OCI-LY3 (cell line): ENCODE measurements at regions not wholly inside any gene's neighbourhood (a gene's known extent, or its start where the extent isn't known, plus 50 kb on each side); places are given as distances from the start of the nearest gene placed in this dataset.

Experiments
- H2AFZ ChIP-seq: fragments of 200-600, 300-600 bp; shearing (Covaris generic); 2 replicates; pipeline ENCODE4 v1.6.0; 2014; ENCODE audit warnings: antibody characterized with exemption, low read depth, low read length
- H3K27ac ChIP-seq: fragments of 200-600, 300-600 bp; sonication (generic); 2 replicates; pipeline ENCODE4 v1.5.1; 2014; ENCODE audit warnings: mild to moderate bottlenecking, low read length, moderate library complexity, mixed read lengths
- H3K27me3 ChIP-seq: fragments of 200-600, 300-600 bp; sonication (generic); 2 replicates; pipeline ENCODE4 v1.6.1; 2014; ENCODE audit warnings: low read depth, low read length, mixed read lengths
- H3K36me3 ChIP-seq: fragments of 200-600, 300-600 bp; sonication (generic); replicated peaks from 2 replicates; pipeline ENCODE3; 2014; ENCODE audit warnings: low read depth, low read length, mixed read lengths
- H3K4me1 ChIP-seq: fragments of 300-600, 200-600 bp; sonication (generic); 2 replicates; pipeline ENCODE4 v1.6.1; 2014; ENCODE audit warnings: low read length, mixed read lengths
- H3K4me2 ChIP-seq: fragments of 200-600, 300-600 bp; sonication (generic); 2 replicates; pipeline ENCODE4 v1.6.1; 2014; ENCODE audit warnings: low read length, mixed read lengths
- H3K4me3 ChIP-seq: fragments of 300-600, 200-600 bp; sonication (generic); 2 replicates; pipeline ENCODE4 v1.5.1; 2014; ENCODE audit warnings: antibody characterized with exemption, mild to moderate bottlenecking, low read length, moderate library complexity
- H3K79me2 ChIP-seq: fragments of 300-600, 200-600 bp; shearing (Covaris generic); 2 replicates; pipeline ENCODE4 v1.6.1; 2014; ENCODE audit warnings: mild to moderate bottlenecking, low read length, mixed read lengths
- H3K9ac ChIP-seq: fragments of 300-600, 200-600 bp; shearing (Covaris generic); 2 replicates; pipeline ENCODE4 v1.6.0; 2014; ENCODE audit warnings: mild to moderate bottlenecking, low read length, moderate library complexity
- H3K9me3 ChIP-seq: fragments of 200-600, 300-600 bp; shearing (Covaris generic); 2 replicates; pipeline ENCODE4 v1.6.1; 2014; ENCODE audit warnings: low read length, mixed read lengths; ENCODE audit not compliant: insufficient read depth
- H4K20me1 ChIP-seq: fragments of 200-600, 300-600 bp; sonication (generic); 2 replicates; pipeline ENCODE4 v1.6.1; 2016; ENCODE audit warnings: low read length, mixed read lengths; ENCODE audit not compliant: insufficient read depth
- CTCF ChIP-seq: fragments of 200-600, 300-600 bp; sonication (generic); IDR thresholded peaks from 2 replicates; pipeline ENCODE4 v1.5.1; 2014; ENCODE audit warnings: antibody characterized with exemption, low read length, low read depth
- EZH2phosphoT487 ChIP-seq: fragments of 200-600 bp; shearing (Covaris generic); IDR thresholded peaks from 2 replicates; pipeline ENCODE4 v1.6.1; 2018; ENCODE audit warnings: antibody characterized with exemption, mixed run types, low read depth

- H3K4me3 ChIP-seq, result no peak overlapping the region
- no peak overlapping the region for H2AFZ ChIP-seq
- no peaks in the 10 kb centered on the region for H3K4me1 ChIP-seq
- no peaks in the 10 kb centered on the region for H4K20me1 ChIP-seq
- H3K79me2 ChIP-seq, result no peaks in the 10 kb centered on the region
- no peak overlapping the region for H3K27ac ChIP-seq
- H3K27me3 ChIP-seq, result no peaks in the 10 kb centered on the region
- H3K9ac ChIP-seq, result no peak overlapping the region
- no peaks in the 10 kb centered on the region for H3K9me3 ChIP-seq
- H3K36me3 ChIP-seq, result no peaks in the 10 kb centered on the region
- no peak overlapping the region for H3K4me2 ChIP-seq
- TF ChIP-seq EZH2phosphoT487 (no peak), CTCF (no peak)
Measured at GRCh38 chr3:151600783-151601182, 132.9 kb upstream of the AADACL2 start.

GRCh38 chr3:151599103-151599672 lies 134.5 kb upstream of the AADACL2 start:
- no peaks in the 10 kb centered on the region for H3K36me3 ChIP-seq
- TF ChIP-seq EZH2phosphoT487, result no peak
- H3K9ac ChIP-seq, result no peak overlapping the region
- H2AFZ ChIP-seq, result no peak overlapping the region
- H3K4me3 ChIP-seq, result no peak overlapping the region
- no peaks in the 10 kb centered on the region for H3K9me3 ChIP-seq
- no peak overlapping the region for H3K27ac ChIP-seq
- H3K27me3 ChIP-seq, result no peaks in the 10 kb centered on the region
- H3K4me2 ChIP-seq, result no peak overlapping the region
- H4K20me1 ChIP-seq, result no peaks in the 10 kb centered on the region
- H3K4me1 ChIP-seq, result no peaks in the 10 kb centered on the region
- no peaks in the 10 kb centered on the region for H3K79me2 ChIP-seq

- H3K79me2 ChIP-seq, result no peaks in the 10 kb centered on the region
- TF ChIP-seq EZH2phosphoT487 (no peak), CTCF (no peak)
- H3K36me3 ChIP-seq, result no peaks in the 10 kb centered on the region
- H4K20me1 ChIP-seq, result no peaks in the 10 kb centered on the region
- H3K27ac ChIP-seq, result no peak overlapping the region
- H3K4me1 ChIP-seq, result no peaks in the 10 kb centered on the region
- no peak overlapping the region for H3K4me2 ChIP-seq
- H3K4me3 ChIP-seq, result no peak overlapping the region
- H3K9ac ChIP-seq, result no peak overlapping the region
- no peaks in the 10 kb centered on the region for H3K27me3 ChIP-seq
- no peak overlapping the region for H2AFZ ChIP-seq
- H3K9me3 ChIP-seq, result no peaks in the 10 kb centered on the region
Measured at GRCh38 chr3:151596940-151597339, 136.1 kb upstream of the IGSF10 start.

- no peak overlapping the region for H3K9ac ChIP-seq
- no peaks in the 10 kb centered on the region for H3K4me1 ChIP-seq
- H3K27me3 ChIP-seq, result no peaks in the 10 kb centered on the region
- H2AFZ ChIP-seq, result no peak overlapping the region
- no peak overlapping the region for H3K27ac ChIP-seq
- H4K20me1 ChIP-seq, result no peaks in the 10 kb centered on the region
- H3K36me3 ChIP-seq, result no peaks in the 10 kb centered on the region
- TF ChIP-seq EZH2phosphoT487 (no peak), CTCF (no peak)
- H3K4me3 ChIP-seq, result no peak overlapping the region
- H3K4me2 ChIP-seq, result no peak overlapping the region
- no peaks in the 10 kb centered on the region for H3K9me3 ChIP-seq
- H3K79me2 ChIP-seq, result no peaks in the 10 kb centered on the region
Measured at GRCh38 chr3:151593928-151594327, 133.1 kb upstream of the IGSF10 start.
